ENCODE measurements at regions not wholly inside any gene's neighbourhood (a gene's known extent, or its start where the extent isn't known, plus 50 kb on each side); places are given as distances from the start of the nearest gene placed in this dataset.
"Not testable (repeated sequence)": the region's sequence is repeated elsewhere in the genome, so short reads cannot be mapped to it uniquely, and the experiment has no call there.

GRCh38 chr2:14999114-14999661 is 366.7 kb downstream of the LRATD1 start:
- no peak overlapping the region for H3K4me3 Mint-ChIP-seq
- no peaks in the 10 kb centered on the region for H3K36me3 ChIP-seq (replicated peaks in 1 of 2; ENCODE audit: control insufficient read depth in 1 of 2, insufficient read depth in 2 of 2, low read length in 2 of 2)
- H4K20me1 ChIP-seq (ENCODE audit: insufficient read depth, low read length) = no peaks in the 10 kb centered on the region
- peaks cover 0 to 10% (median 3%) of the 10 kb centered on the region in 7 donors for H3K9me3 Mint-ChIP-seq
- intact Hi-C loops (cut with micrococcal nuclease) = no loop called here
- no peaks in the 10 kb centered on the region for H3K36me3 Mint-ChIP-seq
- H3K27ac ChIP-seq (ENCODE audit: low read depth in 1 of 2, low read length in 2 of 2) = no peak overlapping the region
- H3K27me3 ChIP-seq (ENCODE audit: control insufficient read depth in 2 of 2, insufficient read depth in 2 of 2, low read length in 2 of 2) = no peaks in the 10 kb centered on the region
- no peak overlapping the region for H3K4me2 ChIP-seq (replicated peaks; ENCODE audit: extremely low read depth, low read length, poor library complexity, severe bottlenecking)
- no peak overlapping the region for H3K9ac ChIP-seq (ENCODE audit: insufficient read depth, low read length, poor library complexity, severe bottlenecking)
- H2AFZ ChIP-seq (ENCODE audit: insufficient read depth, low read depth, low read length, poor library complexity, severe bottlenecking) = no peak overlapping the region
- no CpG with 5 or more reads among the region's 7 CpGs for WGBS (ENCODE audit: insufficient coverage)
- no peak for TF ChIP-seq CTCF (IDR thresholded peaks at IDR 0.05)
- H3K4me3 ChIP-seq (replicated peaks in 1 of 3; ENCODE audit: low read depth in 2 of 3, low read length in 3 of 3) = no peak overlapping the region
- H3K4me1 Mint-ChIP-seq = no peaks in the 10 kb centered on the region
- H3K27me3 Mint-ChIP-seq (ENCODE audit: low read depth in 3 of 3) = peaks cover 0 to 4% (median 1%) of the 10 kb centered on the region in 3 donors
- H3K9me3 ChIP-seq (replicated peaks in 1 of 2; ENCODE audit: control insufficient read depth in 1 of 2, insufficient read depth in 1 of 2, low read length in 2 of 2) = no peaks in the 10 kb centered on the region
- no peaks in the 10 kb centered on the region for H3K79me2 ChIP-seq (ENCODE audit: insufficient read depth, low read length)
- H3K27ac Mint-ChIP-seq = no peak overlapping the region
- DNase-seq = no peak
- H3K4me1 ChIP-seq (ENCODE audit: control insufficient read depth in 1 of 2, insufficient read depth in 2 of 2, low read length in 2 of 2) = no peaks in the 10 kb centered on the region

- intact Hi-C loops (cut with micrococcal nuclease); H3K4me3 ChIP-seq (replicated peaks in 1 of 3; ENCODE audit: low read depth in 2 of 3, low read length in 3 of 3); H3K9me3 Mint-ChIP-seq; H3K9ac ChIP-seq (ENCODE audit: insufficient read depth, low read length, poor library complexity, severe bottlenecking); H3K36me3 ChIP-seq (replicated peaks in 1 of 2; ENCODE audit: control insufficient read depth in 1 of 2, insufficient read depth in 2 of 2, low read length in 2 of 2); H3K4me1 ChIP-seq (ENCODE audit: control insufficient read depth in 1 of 2, insufficient read depth in 2 of 2, low read length in 2 of 2); H3K27me3 Mint-ChIP-seq (ENCODE audit: low read depth in 3 of 3); H3K79me2 ChIP-seq (ENCODE audit: insufficient read depth, low read length); H3K4me3 Mint-ChIP-seq; H3K4me1 Mint-ChIP-seq; DNase-seq; H3K36me3 Mint-ChIP-seq; H3K4me2 ChIP-seq (replicated peaks; ENCODE audit: extremely low read depth, low read length, poor library complexity, severe bottlenecking); H3K27ac Mint-ChIP-seq; H2AFZ ChIP-seq (ENCODE audit: insufficient read depth, low read depth, low read length, poor library complexity, severe bottlenecking); H3K27me3 ChIP-seq (ENCODE audit: control insufficient read depth in 2 of 2, insufficient read depth in 2 of 2, low read length in 2 of 2); H3K9me3 ChIP-seq (replicated peaks in 1 of 2; ENCODE audit: control insufficient read depth in 1 of 2, insufficient read depth in 1 of 2, low read length in 2 of 2); H4K20me1 ChIP-seq (ENCODE audit: insufficient read depth, low read length); H3K27ac ChIP-seq (ENCODE audit: low read depth in 1 of 2, low read length in 2 of 2): not testable (repeated sequence)
- WGBS (ENCODE audit: insufficient coverage) = 96% methylated on average over 15 of the region's 26 CpGs
These were observed 370.0 kb downstream of the LRATD1 start for GRCh38 chr2:15002519-15002918.
